Adrenal gland (tissue), 5 donors: ENCODE measurements at regions not wholly inside any gene's neighbourhood (a gene's known extent, or its start where the extent isn't known, plus 50 kb on each side); places are given as distances from the start of the nearest gene placed in this dataset.

Source experiments
- CTCF ChIP-seq, 6 experiments: fragments of 450-650 bp in 4 of 6; fragments of 200-600 bp in 2 of 6; sonication (generic) in 1 of 6; IDR thresholded peaks; 1 replicate in 5 of 6; 2 replicates in 1 of 6; pipeline versions ENCODE4 v1.5.1 to v1.8.0; 2016 to 2021; ENCODE audit warnings: antibody characterized with exemption in 6 of 6, mild to moderate bottlenecking in 2 of 6, moderate library complexity in 1 of 6
- POLR2A ChIP-seq, 2 donors: fragments of 450-650 bp; IDR thresholded peaks; one replicate each; pipeline ENCODE4 v1.6.1; 2017; ENCODE audit warnings: antibody characterized with exemption in 2 of 2, mild to moderate bottlenecking in 2 of 2, moderate library complexity in 1 of 2
- donor health status: DM: no; HTN: no; CAD: no.

GRCh38 chr12:9343731-9344130 lies 135.5 kb upstream of the PZP start:
- no peak for TF ChIP-seq CTCF (IDR thresholded peaks at IDR 0.05)
- no peak for TF ChIP-seq POLR2A (IDR thresholded peaks at IDR 0.05)
